KMS-11 (cell line): ENCODE measurements at regions not wholly inside any gene's neighbourhood (a gene's known extent, or its start where the extent isn't known, plus 50 kb on each side); places are given as distances from the start of the nearest gene placed in this dataset.

ENCODE experiments used
- H2AFZ ChIP-seq: fragments of 200-600 bp; sonication (generic); 2 replicates; pipeline ENCODE4 v1.6.1; 2016; ENCODE audit warnings: antibody characterized with exemption, mixed run types, low read depth
- H3K27ac ChIP-seq: fragments of 200-600 bp; sonication (generic); 2 replicates; pipeline ENCODE4 v1.6.1; 2016; ENCODE audit warnings: mild to moderate bottlenecking, mixed run types
- H3K27me3 ChIP-seq: fragments of 200-600 bp; sonication (generic); 2 replicates; pipeline ENCODE4 v1.6.1; 2017; ENCODE audit warnings: mild to moderate bottlenecking, low read depth, mixed run types, moderate library complexity; ENCODE audit not compliant: insufficient read depth
- H3K36me3 ChIP-seq: fragments of 200-600 bp; sonication (generic); 2 replicates; pipeline ENCODE4 v1.6.1; 2017; ENCODE audit warnings: mild to moderate bottlenecking, mixed run types; ENCODE audit not compliant: insufficient read depth
- H3K4me1 ChIP-seq: fragments of 200-600 bp; sonication (generic); 2 replicates; pipeline ENCODE4 v1.6.1; 2016; ENCODE audit warnings: mild to moderate bottlenecking, low read depth, mixed run types; ENCODE audit not compliant: poor library complexity, severe bottlenecking
- H3K4me2 ChIP-seq: fragments of 200-600 bp; sonication (generic); 2 replicates; pipeline ENCODE4 v1.7.0; 2016; ENCODE audit warnings: mild to moderate bottlenecking, mixed run types
- H3K4me3 ChIP-seq: fragments of 200-600 bp; sonication (generic); IDR thresholded peaks from 2 replicates; pipeline ENCODE4 v1.6.1; 2017; ENCODE audit warnings: low read depth, low read length, mixed read lengths; ENCODE audit not compliant: insufficient read depth
- H3K79me2 ChIP-seq: fragments of 200-600 bp; sonication (generic); 2 replicates; pipeline ENCODE4 v1.6.1; 2016; ENCODE audit warnings: low read depth, mixed run types; ENCODE audit not compliant: insufficient read depth
- H3K9ac ChIP-seq: fragments of 200-600 bp; sonication (generic); 2 replicates; pipeline ENCODE4 v1.6.1; 2016; ENCODE audit warnings: mild to moderate bottlenecking, mixed run types
- H4K20me1 ChIP-seq: fragments of 200-600 bp; sonication (generic); 2 replicates; pipeline ENCODE4 v1.6.1; 2016; ENCODE audit warnings: mild to moderate bottlenecking, mixed run types; ENCODE audit not compliant: insufficient read depth
- CTCF ChIP-seq: fragments of 200-600 bp; sonication (generic); conservative IDR thresholded peaks from 2 replicates; pipeline ENCODE4 v1.6.1; 2017; ENCODE audit warnings: low read depth, mild to moderate bottlenecking, antibody characterized with exemption, low read length, moderate library complexity, mixed read lengths

DNA sequence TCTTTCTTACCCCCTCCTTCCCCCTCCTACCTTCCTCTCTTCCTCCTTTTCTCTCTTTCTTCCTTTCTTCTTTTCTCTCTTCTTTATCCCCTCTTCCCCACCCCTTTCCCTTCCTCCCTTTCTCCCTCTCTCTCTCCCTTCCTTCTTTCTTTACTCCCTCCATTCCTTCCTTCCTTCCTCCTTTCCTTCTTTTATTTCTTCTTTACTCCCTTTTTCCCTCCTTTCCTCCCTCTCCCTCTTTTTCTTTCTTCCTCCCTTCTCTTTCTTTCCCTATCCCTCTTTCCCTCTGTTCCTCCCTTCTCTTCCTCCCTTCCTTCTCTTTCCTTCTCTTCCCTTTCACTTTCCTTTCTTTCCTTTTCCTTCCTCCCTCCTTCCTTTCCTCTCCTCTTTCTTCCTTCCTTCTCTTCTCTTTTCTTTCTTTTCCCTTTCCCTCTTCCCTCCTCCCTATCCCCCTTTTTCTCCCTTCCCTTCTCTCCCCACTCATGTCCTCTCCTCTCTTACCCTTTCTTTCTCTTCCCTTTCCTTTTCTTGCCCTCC lies 302.3 kb upstream of the TBX3 start:
- no peaks in the 10 kb centered on the region for H3K4me1 ChIP-seq
- H3K36me3 ChIP-seq = no peaks in the 10 kb centered on the region
- no peaks in the 10 kb centered on the region for H3K79me2 ChIP-seq
- no peak overlapping the region for H3K4me3 ChIP-seq
- TF ChIP-seq CTCF = no peak
- H3K9ac ChIP-seq = no peak overlapping the region
- no peak overlapping the region for H3K4me2 ChIP-seq
- H3K27ac ChIP-seq = no peak overlapping the region
- H4K20me1 ChIP-seq = no peaks in the 10 kb centered on the region
- H2AFZ ChIP-seq = no peak overlapping the region
- H3K27me3 ChIP-seq = no peaks in the 10 kb centered on the region

- no peaks in the 10 kb centered on the region for H3K4me1 ChIP-seq
- no peak overlapping the region for H3K9ac ChIP-seq
- no peak for TF ChIP-seq CTCF
These were observed 300.7 kb upstream of the TBX3 start for GRCh38 chr12:114984634-114985061.

GRCh38 chr12:114982760-114983159 lies 298.8 kb upstream of the TBX3 start:
- Histone ChIP-seq H3K27me3 (no peaks in the 10 kb centered on the region), H3K4me1 (no peaks in the 10 kb centered on the region), H2AFZ (no peak overlapping the region), H3K36me3 (no peaks in the 10 kb centered on the region), H3K9ac (no peak overlapping the region), H3K79me2 (no peaks in the 10 kb centered on the region), H3K27ac (no peak overlapping the region), H4K20me1 (no peaks in the 10 kb centered on the region), H3K4me3 (no peak overlapping the region), H3K4me2 (no peak overlapping the region)
- TF ChIP-seq CTCF = no peak

More at GRCh38 chr12:114984634-114985061, 300.7 kb upstream of the TBX3 start:
- no peaks in the 10 kb centered on the region for H3K79me2 ChIP-seq
- H4K20me1 ChIP-seq = no peaks in the 10 kb centered on the region
- H3K36me3 ChIP-seq = no peaks in the 10 kb centered on the region
- no peak overlapping the region for H2AFZ ChIP-seq
- H3K27ac ChIP-seq = no peak overlapping the region
- no peak overlapping the region for H3K4me3 ChIP-seq
- no peak overlapping the region for H3K4me2 ChIP-seq
- H3K27me3 ChIP-seq = no peaks in the 10 kb centered on the region

DNA sequence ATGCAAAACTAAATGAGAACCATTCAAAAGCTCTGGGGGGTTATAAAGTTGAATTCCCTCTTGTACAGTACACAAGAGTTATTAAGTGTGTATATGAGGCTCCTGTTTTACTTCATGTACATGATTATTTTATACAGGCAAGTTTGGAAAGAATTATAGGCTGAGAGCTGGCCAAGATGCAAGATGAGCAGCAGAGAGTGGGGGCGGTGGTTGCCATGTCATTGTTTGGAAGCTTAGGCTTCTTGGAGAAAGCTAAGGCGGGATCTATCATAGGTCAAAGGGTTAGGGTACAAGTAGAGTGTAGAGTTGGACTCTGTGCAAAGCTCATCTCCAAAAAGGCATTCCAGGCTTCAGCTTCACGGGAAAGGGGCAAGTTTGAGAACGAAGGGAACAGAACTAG lies 297.1 kb upstream of the TBX3 start:
- no peak overlapping the region for H3K4me2 ChIP-seq
- H3K27ac ChIP-seq = no peak overlapping the region
- H4K20me1 ChIP-seq = no peaks in the 10 kb centered on the region
- no peak overlapping the region for H3K9ac ChIP-seq
- H3K27me3 ChIP-seq = no peaks in the 10 kb centered on the region
- H3K4me3 ChIP-seq = no peak overlapping the region
- no peak overlapping the region for H2AFZ ChIP-seq
- no peaks in the 10 kb centered on the region for H3K4me1 ChIP-seq
- H3K79me2 ChIP-seq = no peaks in the 10 kb centered on the region
- TF ChIP-seq CTCF = no peak
- H3K36me3 ChIP-seq = no peaks in the 10 kb centered on the region
